ENCODE measurements at regions not wholly inside any gene's neighbourhood (a gene's known extent, or its start where the extent isn't known, plus 50 kb on each side); places are given as distances from the start of the nearest gene placed in this dataset.

DNA sequence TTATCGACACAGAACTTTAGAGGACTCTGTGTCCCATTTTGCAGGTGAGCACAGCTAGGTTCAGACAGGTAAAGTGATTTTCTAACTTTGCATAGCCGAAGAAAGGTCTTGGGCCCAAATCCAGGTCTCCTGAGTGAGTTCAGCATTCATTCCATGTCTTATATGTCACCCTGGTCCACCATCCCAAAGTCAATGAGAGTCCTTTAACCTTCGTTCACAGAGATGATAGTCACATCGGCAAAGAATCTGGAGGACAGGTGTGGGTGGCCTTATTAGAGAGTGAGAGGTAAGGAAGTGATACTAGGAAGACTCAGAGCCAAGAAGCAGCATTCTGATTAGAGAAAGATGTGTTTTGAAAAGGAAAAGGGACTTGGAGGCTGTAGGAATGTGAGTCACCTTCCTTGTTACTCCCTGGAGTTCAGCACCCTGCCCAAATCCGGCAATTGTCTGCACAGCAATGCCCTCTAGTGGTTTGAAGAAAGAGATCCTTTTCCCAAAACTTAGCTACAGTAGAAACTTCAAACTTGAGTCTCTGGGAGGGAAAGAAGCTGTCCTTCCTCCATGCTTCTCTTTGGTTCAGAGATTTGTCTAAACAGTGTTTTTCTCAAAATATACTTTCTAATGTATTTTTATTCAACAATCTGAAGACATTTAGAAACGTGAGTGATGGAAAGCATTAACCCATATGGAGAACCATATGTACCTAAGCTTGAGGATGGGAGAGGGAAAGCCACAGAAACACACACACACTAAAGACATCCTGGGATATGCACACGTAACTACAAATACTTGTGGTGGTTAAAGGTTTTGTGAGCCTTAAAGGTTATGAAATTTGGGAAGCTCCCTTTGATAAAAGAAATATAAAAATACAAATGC lies 96.4 kb upstream of the SHISA6 start:
- TF ChIP-seq YY1 (IDR thresholded peaks at IDR 0.05; ENCODE audit: low read depth) (no peak), FOXM1 (IDR thresholded peaks at IDR 0.05; ENCODE audit: borderline replicate concordance, low read depth) (no peak), EP300 (IDR thresholded peaks at IDR 0.05; ENCODE audit: borderline replicate concordance) (no peak)
